HG02798 (cell line): ENCODE measurements at regions not wholly inside any gene's neighbourhood (a gene's known extent, or its start where the extent isn't known, plus 50 kb on each side); places are given as distances from the start of the nearest gene placed in this dataset.
"Not testable (repeated sequence)": the region's sequence is repeated elsewhere in the genome, so short reads cannot be mapped to it uniquely, and the experiment has no call there.

Experiments
- ATAC-seq: cut with Tn5 transposase; IDR thresholded peaks from one replicate; pipeline ENCODE4 v1.9.1; 2021; ENCODE audit warnings: mild to moderate bottlenecking; ENCODE audit not compliant: unreplicated experiment, poor library complexity

DNA sequence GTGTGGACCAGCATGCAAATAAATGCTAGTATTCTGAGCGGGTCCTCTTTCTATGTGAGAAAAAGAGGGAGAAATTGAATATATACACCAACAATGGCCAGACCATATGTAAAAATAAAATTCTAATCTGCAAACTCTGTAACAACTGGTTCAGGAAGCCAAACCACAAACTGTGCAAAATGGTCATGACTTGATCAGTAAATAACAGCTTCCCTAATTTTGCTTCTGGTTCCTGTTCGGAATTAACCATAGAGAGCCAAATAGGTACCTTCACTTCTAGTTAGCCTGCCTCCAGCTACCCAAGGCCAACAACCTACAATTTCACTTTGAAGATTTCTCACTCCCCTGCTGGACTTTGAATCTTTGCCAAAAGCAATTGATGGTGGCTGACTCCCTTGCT is 1313.2 kb downstream of the ADGRL3 start:
- ATAC-seq = no peak

DNA sequence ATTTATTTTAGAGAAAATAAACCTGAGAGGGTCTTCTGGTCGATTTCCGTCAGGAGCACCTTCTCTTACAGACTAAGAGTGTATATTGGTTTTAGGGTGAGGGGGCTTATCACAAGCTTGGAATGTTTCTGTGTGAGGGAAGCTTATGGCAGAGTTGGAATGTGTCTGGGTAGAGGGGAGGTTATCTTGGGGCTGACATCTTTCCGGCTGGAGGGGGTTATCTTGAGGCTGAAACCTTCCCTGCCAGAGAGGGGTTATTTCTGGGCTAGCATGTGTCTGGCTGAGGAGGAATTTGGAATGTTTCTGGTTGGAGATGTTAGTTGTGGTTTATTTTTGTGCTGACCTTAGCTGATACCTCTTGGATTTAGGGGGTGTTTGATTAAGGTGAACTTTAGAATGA is 1312.1 kb downstream of the ADGRL3 start:
- no peak for ATAC-seq

- no peak for ATAC-seq
Observed at GRCh38 chr4:62510228-62510627, 1310.1 kb downstream of the ADGRL3 start.

DNA sequence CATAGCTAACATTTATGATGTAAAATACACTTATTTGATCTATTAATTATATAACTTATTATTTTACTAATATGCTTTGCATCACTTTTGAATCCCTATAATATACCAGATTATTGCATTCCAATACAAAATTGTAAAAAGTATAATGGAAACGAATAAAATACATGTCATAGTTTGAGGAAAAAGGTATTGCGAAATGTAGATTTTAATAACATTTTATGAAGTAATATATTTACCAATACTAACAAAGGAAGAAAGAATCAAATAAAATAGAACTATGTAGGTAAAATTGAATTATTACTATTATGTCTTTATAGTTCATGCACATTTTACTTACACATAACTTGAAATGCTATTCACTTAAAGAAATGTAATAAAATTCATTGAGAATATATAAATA is 1300.2 kb downstream of the ADGRL3 start:
- no peak for ATAC-seq

DNA sequence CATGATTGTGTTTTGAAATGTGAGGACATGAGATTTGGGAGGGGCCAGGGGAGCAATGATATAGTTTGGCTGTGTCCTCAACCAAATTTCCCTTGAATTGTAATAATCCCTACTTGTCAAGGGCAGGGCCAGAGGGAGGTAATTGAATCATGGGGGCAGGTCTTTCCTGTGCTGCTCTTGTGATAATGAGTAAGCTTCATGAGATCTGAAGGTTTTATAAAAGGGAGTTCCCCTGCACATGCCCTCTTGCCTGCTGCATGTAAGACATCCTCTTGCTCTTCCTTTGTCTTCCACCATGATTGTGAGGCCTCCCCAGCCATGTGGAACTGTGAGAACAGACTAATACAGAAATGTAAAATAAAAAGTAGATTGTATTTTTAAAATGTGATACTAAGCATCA is 1294.9 kb downstream of the ADGRL3 start:
- no peak for ATAC-seq

DNA sequence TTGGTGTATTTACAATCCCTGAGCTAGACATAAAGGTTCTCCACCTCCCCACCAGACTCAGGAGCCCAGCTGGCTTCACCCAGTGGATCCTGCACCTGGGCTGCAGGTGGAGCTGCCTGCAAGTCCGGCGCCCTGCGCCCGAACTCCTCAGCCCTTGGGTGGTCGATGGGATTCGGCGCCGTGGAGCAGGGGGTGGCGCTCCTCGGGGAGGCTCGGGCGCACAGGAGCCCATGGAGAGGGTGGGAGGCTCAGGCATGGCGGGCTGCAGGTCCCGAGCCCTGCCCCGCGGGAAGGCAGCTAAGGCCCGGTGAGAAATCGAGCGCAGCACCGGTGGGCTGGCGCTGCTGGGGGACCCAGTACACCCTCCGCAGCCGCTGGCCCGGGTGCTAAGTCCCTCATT is 1291.6 kb downstream of the ADGRL3 start:
- ATAC-seq = not testable (repeated sequence)

- ATAC-seq = no peak
Observed at GRCh38 chr4:62490635-62491034, 1290.5 kb downstream of the ADGRL3 start.

DNA sequence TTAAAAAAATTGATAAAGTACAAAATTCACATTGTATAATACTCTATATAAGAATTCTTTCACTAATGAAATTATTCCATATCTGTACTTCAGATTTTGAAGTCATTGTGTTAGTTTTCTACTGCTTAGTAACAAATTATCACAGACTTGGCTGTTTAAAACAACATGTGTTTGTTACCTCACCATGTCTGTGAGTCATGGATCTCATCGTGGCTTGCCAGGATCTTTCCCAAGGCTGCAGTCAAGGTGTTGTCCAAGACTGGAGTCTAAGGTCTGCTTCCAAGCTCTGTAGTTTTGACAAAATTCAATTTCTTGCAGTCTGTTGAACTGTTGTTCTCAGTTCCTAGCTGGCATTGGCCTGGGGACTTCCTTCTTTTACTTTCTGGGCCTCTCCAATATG is 1286.9 kb downstream of the ADGRL3 start:
- ATAC-seq = no peak

DNA sequence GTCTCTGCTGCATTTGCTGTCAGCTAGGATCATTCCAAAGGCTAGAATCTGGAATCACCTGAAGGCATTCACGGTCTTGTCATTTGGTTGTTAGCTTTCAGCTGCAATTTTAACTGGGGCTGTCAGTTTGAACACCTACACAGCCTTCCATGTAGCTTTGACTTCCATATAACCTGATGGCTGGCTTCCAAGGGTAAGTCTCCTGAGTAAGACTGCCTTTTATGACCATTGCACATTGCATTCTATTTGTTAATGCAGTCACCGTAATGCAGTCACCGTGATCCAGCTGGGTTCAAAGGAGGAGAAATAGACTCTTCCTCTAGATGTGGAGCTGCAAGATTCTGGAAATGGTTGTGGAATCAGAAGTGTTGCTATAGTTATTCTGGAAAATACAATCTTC is 1284.2 kb downstream of the ADGRL3 start:
- no peak for ATAC-seq

GRCh38 chr4:62482355-62482754 is 1282.2 kb downstream of the ADGRL3 start:
- no peak for ATAC-seq

GRCh38 chr4:62475596-62475995 is 1275.5 kb downstream of the ADGRL3 start:
- no peak for ATAC-seq

GRCh38 chr4:62474802-62475201 is 1274.7 kb downstream of the ADGRL3 start:
- ATAC-seq = no peak

DNA sequence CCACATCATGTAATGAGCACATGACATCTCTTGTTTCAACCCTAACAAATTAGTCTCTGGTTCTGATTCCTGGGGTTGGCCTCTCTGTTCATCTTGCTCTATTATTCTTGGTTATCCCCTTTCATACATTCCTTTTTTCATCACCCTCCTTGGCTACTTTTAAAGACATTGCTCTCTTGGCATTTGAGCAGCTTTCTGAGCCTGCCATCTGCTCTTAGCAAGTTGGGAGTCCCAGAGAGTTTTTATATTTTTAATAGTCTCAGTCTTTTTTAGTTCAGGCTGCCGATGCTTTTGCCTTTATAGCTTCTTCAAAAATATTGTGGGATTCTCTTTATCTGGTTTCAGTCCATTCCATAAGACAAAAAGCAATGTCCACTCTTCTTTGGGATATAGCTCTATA is 1270.9 kb downstream of the ADGRL3 start:
- no peak for ATAC-seq

DNA sequence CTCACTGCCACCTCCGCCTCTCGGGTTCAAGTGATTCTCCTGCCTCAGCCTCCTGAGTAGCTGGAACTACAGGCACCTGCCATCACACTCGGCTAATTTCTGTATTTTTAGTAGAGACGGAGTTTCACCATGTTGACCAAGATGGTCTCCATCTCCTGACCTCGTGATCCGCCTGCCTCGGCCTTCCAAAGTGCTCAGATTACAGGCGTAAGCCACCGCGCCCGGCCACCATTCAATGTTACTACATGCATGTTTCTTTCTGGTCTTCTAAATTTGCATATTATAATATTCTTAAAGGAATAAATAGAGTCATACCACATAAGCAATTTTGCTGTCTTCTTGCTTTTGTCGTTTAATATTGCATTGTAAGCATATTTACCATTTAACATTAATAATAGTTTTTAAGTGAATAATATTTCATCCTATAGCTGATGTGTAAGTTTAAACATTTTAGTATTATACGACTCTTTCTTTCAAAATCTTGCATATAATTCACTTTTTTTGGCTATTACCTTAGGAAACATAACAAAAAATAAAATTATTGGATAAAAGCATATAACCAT is 1270.4 kb downstream of the ADGRL3 start:
- no peak for ATAC-seq

DNA sequence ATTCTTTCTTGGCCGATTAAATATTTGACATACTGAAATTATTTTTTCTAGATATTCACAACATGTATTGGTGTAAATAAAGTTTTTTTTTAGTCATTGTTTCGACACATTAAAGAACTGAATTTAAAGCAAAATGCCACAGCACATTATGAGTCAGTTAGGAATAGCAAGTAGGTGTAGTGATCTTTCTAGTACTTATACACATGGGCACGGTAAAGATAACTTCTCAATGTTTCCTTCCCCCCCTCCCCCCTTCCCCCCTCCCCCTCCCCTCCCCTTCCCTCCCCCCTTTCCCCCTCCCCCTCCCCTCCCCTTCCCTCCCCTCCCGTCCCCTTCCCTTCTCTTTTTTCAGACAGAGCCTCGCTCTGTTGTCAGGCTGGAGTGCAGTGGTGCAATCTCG is 1269.9 kb downstream of the ADGRL3 start:
- no peak for ATAC-seq

GRCh38 chr4:62461961-62462360 is 1261.8 kb downstream of the ADGRL3 start:
- ATAC-seq = no peak

- ATAC-seq = no peak
Observed at GRCh38 chr4:62460329-62460728, 1260.2 kb downstream of the ADGRL3 start.

- no peak for ATAC-seq
Observed at GRCh38 chr4:62457356-62457755, 1257.2 kb downstream of the ADGRL3 start.

DNA sequence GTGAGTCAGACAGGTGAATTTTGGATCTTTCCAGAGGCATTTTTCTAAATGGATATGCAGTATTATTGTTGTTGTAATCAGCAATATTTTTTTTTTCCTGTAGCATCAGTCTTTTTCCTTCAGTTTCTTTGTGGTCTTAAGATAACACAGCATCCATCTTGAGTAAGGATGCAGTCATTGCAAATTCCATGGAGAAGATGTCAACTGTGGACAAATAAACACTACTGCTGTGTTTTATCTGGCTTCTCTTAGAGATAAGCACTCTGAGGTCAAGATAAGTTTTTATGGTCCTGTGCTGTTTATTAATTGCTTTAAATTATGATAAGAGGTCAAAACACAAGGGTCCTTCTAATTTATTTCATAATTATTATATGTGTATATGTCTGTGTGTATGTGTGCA is 1255.7 kb downstream of the ADGRL3 start:
- no peak for ATAC-seq

DNA sequence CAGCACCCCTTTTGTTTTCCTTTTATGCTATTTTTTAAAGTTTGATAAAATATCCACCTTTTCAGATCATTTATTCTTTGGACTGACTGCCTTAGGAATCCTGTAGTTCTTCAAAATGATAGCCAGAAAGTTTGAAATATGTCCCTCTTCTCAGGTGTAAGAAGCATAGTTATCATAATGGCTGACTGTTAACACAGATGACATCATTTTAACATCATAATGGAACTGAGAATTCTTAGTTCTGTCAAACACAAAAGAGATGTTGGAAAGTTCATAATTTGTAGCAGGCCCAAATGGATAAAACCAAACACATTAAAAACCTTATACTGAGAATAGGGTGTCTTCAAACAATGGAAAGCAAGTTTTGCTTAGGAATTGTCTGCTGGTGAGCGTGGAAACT is 1254.4 kb downstream of the ADGRL3 start:
- ATAC-seq = no peak

- no peak for ATAC-seq
Observed at GRCh38 chr4:62450740-62451139, 1250.6 kb downstream of the ADGRL3 start.

GRCh38 chr4:62449538-62449937 is 1249.4 kb downstream of the ADGRL3 start:
- ATAC-seq = no peak

- ATAC-seq = no peak
Observed at GRCh38 chr4:62448911-62449310, 1248.8 kb downstream of the ADGRL3 start.
